IgD-negative memory B cell (primary cell): ENCODE measurements at regions not wholly inside any gene's neighbourhood (a gene's known extent, or its start where the extent isn't known, plus 50 kb on each side); places are given as distances from the start of the nearest gene placed in this dataset.
A peak's percentile ranks its signal among the peaks of the same experiment; 100 is the strongest.

Experiments used
- H3K27ac Mint-ChIP-seq, 3 donors: one replicate each; pipeline ENCODE4 v1.8.0; 2020 to 2022; ENCODE audit warnings: mild to moderate bottlenecking in 3 of 3, mixed read lengths in 3 of 3, moderate library complexity in 1 of 3
- H3K27me3 Mint-ChIP-seq: one replicate; pipeline ENCODE4 v1.8.0; 2021; ENCODE audit warnings: mixed read lengths
- H3K36me3 Mint-ChIP-seq: one replicate; pipeline ENCODE4 v1.8.0; 2020; ENCODE audit warnings: mild to moderate bottlenecking, mixed read lengths
- H3K4me1 Mint-ChIP-seq, 3 donors: one replicate each; pipeline ENCODE4 v1.8.0; 2020 to 2022; ENCODE audit warnings: mixed read lengths in 3 of 3, mild to moderate bottlenecking in 1 of 3
- H3K4me3 Mint-ChIP-seq, 4 donors: one replicate each; pipeline ENCODE4 v1.8.0; 2020 to 2022; ENCODE audit warnings: mild to moderate bottlenecking in 4 of 4, mixed read lengths in 4 of 4, moderate library complexity in 3 of 4
- H3K9me3 Mint-ChIP-seq, 3 donors: one replicate each; pipeline ENCODE4 v1.8.0; 2020 to 2021; ENCODE audit warnings: mixed read lengths in 3 of 3, mild to moderate bottlenecking in 1 of 3

DNA sequence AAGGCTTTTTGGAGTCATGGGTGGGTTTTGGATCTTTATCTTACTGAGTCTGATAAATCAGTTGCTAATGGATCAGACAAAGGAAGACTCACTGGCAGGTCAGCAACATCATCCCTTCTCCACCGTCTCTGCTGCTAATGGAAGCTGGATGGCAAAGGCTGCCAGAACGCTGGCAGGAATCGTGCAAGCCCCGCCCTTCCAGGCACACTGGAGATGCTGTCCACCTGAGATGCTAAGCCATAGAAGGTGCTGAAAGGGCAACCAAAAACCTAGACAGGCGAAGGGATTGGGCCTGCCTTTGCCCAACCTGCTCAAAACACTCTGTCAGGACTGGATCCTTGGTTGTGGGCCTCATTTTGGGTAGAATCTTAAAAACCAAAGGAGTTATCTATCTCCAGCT lies 139.5 kb upstream of the FSTL4 start:
- H3K27ac Mint-ChIP-seq, result no peak overlapping the region
- H3K4me3 Mint-ChIP-seq, result no peak overlapping the region
- peaks cover 0 to 2% (median 0%) of the 10 kb centered on the region in 3 donors for H3K4me1 Mint-ChIP-seq
- peaks cover 15% of the 10 kb centered on the region for H3K27me3 Mint-ChIP-seq
- H3K36me3 Mint-ChIP-seq, result peaks cover 9% of the 10 kb centered on the region
- no peaks in the 10 kb centered on the region for H3K9me3 Mint-ChIP-seq

DNA sequence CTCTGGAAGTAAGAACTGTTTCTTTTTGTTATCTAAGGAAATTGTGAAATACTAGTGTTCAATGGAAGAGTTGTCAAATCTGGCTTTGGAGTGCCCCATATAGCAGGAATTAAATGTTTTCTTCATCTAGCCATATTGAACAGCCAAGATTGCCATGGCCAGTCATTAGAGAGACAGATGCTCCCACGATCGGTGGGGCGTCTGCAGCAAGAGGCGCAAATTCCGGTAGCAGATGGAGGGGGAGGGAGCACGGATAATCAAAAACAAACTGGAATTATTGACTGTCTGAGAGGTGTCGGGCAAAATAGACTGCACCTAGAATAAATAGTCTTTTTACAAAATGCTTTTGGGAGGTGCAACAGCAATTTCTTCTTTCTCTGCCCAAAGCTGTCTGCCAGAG lies 139.1 kb upstream of the FSTL4 start:
- Mint-ChIP-seq H3K36me3 (peaks cover 9% of the 10 kb centered on the region), H3K27me3 (peaks cover 15% of the 10 kb centered on the region)

GRCh38 chr5:133750856-133751255 lies 138.5 kb upstream of the FSTL4 start:
- Mint-ChIP-seq H3K36me3 (peaks cover 7% of the 10 kb centered on the region), H3K4me3 (no peak overlapping the region), H3K27me3 (peaks cover 12% of the 10 kb centered on the region)

More for the DNA sequence above, 139.1 kb upstream of the FSTL4 start:
- H3K27ac Mint-ChIP-seq, result no peak overlapping the region
- H3K4me3 Mint-ChIP-seq, result no peak overlapping the region
- peaks cover 0 to 2% (median 0%) of the 10 kb centered on the region in 3 donors for H3K4me1 Mint-ChIP-seq
- no peaks in the 10 kb centered on the region for H3K9me3 Mint-ChIP-seq

DNA sequence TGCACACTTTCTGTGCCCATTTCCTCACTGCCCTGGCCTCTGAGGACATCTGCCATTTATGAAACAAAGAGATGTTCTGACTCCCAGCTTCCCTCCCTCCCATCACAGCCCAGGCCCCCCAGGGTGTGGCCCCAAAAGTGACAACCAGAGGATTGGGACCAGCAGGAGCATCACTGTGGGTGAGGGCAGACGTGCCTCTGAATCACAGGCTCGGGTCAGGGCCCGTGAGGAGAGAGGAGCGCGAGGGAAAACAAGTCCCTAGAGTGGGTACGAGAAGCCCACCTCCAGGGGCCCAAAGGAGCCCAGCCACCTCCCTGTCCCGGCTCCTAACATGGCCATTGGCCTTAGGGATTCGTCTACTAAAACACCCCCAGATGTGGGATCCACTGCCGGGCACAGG lies 138.0 kb upstream of the FSTL4 start:
- H3K9me3 Mint-ChIP-seq, result no peaks in the 10 kb centered on the region
- H3K4me1 Mint-ChIP-seq, result peaks cover 0 to 2% (median 0%) of the 10 kb centered on the region in 3 donors
- no peak overlapping the region for H3K4me3 Mint-ChIP-seq
- peaks cover 5% of the 10 kb centered on the region for H3K36me3 Mint-ChIP-seq
- H3K27ac Mint-ChIP-seq, result peak overlapping the region in 1 of 3 donors; percentile 75
- peaks cover 9% of the 10 kb centered on the region for H3K27me3 Mint-ChIP-seq

More at GRCh38 chr5:133750856-133751255, 138.5 kb upstream of the FSTL4 start:
- no peaks in the 10 kb centered on the region for H3K9me3 Mint-ChIP-seq
- H3K4me1 Mint-ChIP-seq, result peaks cover 0 to 2% (median 0%) of the 10 kb centered on the region in 3 donors
- peak overlapping the region in 1 of 3 donors; percentile 75 for H3K27ac Mint-ChIP-seq

DNA sequence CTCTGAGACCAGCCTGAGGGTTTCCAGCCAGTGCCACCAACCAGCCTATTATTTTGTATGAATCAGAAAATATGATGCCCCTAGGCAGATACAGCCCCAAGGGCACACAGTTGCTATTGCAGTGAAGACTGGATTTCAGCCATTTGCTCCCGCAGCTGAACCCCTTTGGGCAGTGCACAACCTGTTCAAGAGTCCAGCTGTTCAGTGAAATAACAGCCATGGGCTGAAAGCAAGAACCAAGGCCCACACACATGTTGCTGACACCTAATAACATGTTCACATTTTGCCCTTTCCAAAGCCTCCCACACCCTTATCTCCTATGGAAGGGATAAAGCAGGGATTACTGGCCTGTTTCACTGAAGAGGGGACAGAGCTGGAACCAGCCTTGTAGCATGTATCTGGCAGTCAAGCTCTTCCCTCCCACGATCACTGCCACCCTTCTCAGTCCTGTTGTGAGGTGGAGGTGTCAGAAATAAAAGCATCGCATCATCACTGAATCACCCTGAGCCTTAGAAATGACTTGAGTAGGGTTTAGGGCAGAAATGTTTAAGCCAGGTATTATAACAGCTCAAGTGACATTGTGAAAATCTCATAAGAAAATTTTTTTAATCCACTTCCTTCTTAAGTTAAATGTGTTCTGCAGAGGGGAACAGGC lies 137.1 kb upstream of the FSTL4 start:
- no peak overlapping the region for H3K4me3 Mint-ChIP-seq
- no peaks in the 10 kb centered on the region for H3K9me3 Mint-ChIP-seq
- peaks cover 4% of the 10 kb centered on the region for H3K36me3 Mint-ChIP-seq
- H3K27ac Mint-ChIP-seq, result no peak overlapping the region
- H3K4me1 Mint-ChIP-seq, result no peaks in the 10 kb centered on the region
- peaks cover 6% of the 10 kb centered on the region for H3K27me3 Mint-ChIP-seq

DNA sequence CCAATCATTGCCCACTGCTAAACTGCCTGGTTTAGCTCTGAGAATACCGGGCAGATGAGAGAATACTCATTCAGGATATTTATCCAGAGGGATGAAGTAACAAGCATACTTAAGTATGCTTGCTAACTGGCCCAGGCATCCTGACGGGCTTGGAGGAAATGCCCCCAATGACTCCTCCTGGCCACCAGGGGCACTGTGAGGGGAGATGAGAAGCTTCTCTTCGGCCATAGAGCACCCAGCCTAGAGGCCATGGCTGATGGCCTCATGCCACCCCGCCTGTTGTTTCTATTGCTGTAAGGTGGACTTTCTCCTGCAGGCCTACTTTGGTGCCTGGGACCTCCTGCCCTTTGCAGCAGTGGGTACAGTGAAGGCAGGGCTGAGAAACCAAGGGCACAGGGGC lies 134.5 kb upstream of the FSTL4 start:
- peaks cover 0 to 5% (median 0%) of the 10 kb centered on the region in 3 donors for H3K4me1 Mint-ChIP-seq
- no peak overlapping the region for H3K27ac Mint-ChIP-seq
- no peak overlapping the region for H3K4me3 Mint-ChIP-seq
- peaks cover 6% of the 10 kb centered on the region for H3K36me3 Mint-ChIP-seq
- no peaks in the 10 kb centered on the region for H3K9me3 Mint-ChIP-seq
- H3K27me3 Mint-ChIP-seq, result peaks cover 15% of the 10 kb centered on the region

GRCh38 chr5:133744960-133745308 lies 132.6 kb upstream of the FSTL4 start:
- no peaks in the 10 kb centered on the region for H3K9me3 Mint-ChIP-seq
- H3K36me3 Mint-ChIP-seq, result peaks cover 3% of the 10 kb centered on the region
- H3K4me3 Mint-ChIP-seq, result no peak overlapping the region
- H3K27me3 Mint-ChIP-seq, result peaks cover 15% of the 10 kb centered on the region
- peaks cover 0 to 5% (median 3%) of the 10 kb centered on the region in 3 donors for H3K4me1 Mint-ChIP-seq
- no peak overlapping the region for H3K27ac Mint-ChIP-seq

- peaks cover 0 to 5% (median 3%) of the 10 kb centered on the region in 3 donors for H3K4me1 Mint-ChIP-seq
- H3K27ac Mint-ChIP-seq, result peak overlapping the region in 2 of 3 donors; percentile 38 to 60
- H3K36me3 Mint-ChIP-seq, result peaks cover 3% of the 10 kb centered on the region
- H3K4me3 Mint-ChIP-seq, result no peak overlapping the region
- H3K9me3 Mint-ChIP-seq, result no peaks in the 10 kb centered on the region
- H3K27me3 Mint-ChIP-seq, result peaks cover 13% of the 10 kb centered on the region
Measured at GRCh38 chr5:133744051-133744959, 132.0 kb upstream of the FSTL4 start.

DNA sequence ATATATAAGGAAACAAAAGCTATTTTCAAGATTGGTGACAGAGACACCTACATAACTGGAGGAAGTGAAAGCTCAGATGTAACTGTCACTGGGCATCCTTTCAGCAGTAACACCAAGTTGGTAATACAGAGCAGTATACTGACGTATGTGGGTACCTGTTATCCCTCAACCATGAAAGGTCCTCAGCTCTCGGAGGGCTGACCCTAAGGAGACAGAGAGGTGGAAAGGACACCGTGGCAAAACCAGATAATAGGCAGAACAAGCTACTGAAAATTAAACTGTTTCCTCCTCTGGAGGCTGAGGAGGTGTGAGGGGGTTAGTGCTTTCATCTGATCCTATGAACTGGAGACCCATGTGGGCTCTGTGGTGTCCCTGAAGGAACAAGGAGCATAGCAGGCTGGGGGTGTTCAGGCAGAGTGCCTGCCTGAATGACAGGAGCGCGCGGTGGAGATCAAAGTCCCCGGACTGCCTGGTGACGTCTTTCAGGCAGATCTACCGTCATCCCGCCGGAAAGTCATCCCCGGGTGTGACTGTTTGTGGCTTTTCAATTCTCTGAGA lies 130.2 kb upstream of the FSTL4 start:
- H3K9me3 Mint-ChIP-seq, result no peaks in the 10 kb centered on the region
- peaks cover 4% of the 10 kb centered on the region for H3K36me3 Mint-ChIP-seq
- peak overlapping the region in 3 of 4 donors; percentile 4 to 88 (median 23) for H3K4me3 Mint-ChIP-seq
- H3K27ac Mint-ChIP-seq, result peak overlapping the region in 1 of 3 donors; percentile 71
- H3K27me3 Mint-ChIP-seq, result peaks cover 10% of the 10 kb centered on the region
- peaks cover 0 to 5% (median 3%) of the 10 kb centered on the region in 3 donors for H3K4me1 Mint-ChIP-seq

GRCh38 chr5:133741818-133742355 lies 129.5 kb upstream of the FSTL4 start:
- H3K4me3 Mint-ChIP-seq, result no peak overlapping the region
- H3K9me3 Mint-ChIP-seq, result no peaks in the 10 kb centered on the region
- H3K36me3 Mint-ChIP-seq, result peaks cover 4% of the 10 kb centered on the region
- H3K27ac Mint-ChIP-seq, result no peak overlapping the region
- peaks cover 10% of the 10 kb centered on the region for H3K27me3 Mint-ChIP-seq
- peaks cover 0 to 5% (median 3%) of the 10 kb centered on the region in 3 donors for H3K4me1 Mint-ChIP-seq

DNA sequence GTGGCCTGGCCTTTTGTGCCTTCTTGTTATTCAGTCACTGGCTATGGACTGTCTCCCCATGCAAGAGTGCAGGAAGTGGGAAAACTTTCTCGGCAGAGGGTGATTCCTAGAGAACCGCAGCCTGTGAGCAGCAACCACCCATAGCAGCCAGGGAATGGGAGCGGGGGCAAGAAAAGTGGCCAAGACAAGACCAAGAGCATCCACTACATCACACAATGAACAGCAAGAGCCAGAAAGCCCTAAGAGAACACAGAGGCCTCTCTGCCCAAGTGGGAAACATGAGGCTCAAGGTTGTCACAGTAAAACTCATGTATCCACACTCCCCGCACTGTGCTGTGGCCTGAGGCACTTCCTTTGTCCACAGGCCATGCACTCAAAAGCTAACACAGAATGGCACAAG lies 129.1 kb upstream of the FSTL4 start:
- no peaks in the 10 kb centered on the region for H3K9me3 Mint-ChIP-seq
- H3K27ac Mint-ChIP-seq, result no peak overlapping the region
- peaks cover 4% of the 10 kb centered on the region for H3K36me3 Mint-ChIP-seq
- H3K27me3 Mint-ChIP-seq, result peaks cover 10% of the 10 kb centered on the region
- peaks cover 0 to 5% (median 3%) of the 10 kb centered on the region in 3 donors for H3K4me1 Mint-ChIP-seq
- peak overlapping the region in 1 of 4 donors; percentile 34 for H3K4me3 Mint-ChIP-seq

DNA sequence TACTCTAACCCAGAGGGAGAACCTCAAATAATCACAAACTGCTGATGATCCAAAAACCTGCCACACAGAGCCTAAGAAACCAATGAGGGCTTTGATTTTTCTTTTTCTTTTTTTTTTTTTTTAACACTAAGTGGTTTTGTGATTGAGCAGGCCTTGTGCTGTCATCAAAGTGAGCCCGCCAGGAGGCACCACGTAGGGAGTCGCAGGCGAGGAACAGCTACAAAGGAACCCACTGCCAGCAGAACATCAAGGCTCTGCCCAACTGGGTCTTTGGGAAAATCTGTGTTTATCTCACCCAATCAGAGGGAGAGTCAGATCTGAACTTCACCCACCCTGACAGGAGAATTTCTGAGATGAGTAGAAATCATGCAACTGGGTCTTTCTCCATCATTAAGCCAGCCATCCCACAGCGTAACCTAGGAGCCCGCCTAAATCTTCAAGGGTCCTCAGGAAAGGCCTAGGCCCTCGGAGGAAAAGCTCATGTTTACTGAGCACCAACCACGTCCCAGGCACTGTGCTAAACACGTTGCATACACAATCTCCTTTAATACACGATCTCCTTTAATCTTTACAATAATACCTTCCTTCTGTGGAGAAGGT lies 126.9 kb upstream of the FSTL4 start:
- no peak overlapping the region for H3K4me3 Mint-ChIP-seq
- H3K36me3 Mint-ChIP-seq, result peaks cover 4% of the 10 kb centered on the region
- peaks cover 0 to 5% (median 3%) of the 10 kb centered on the region in 3 donors for H3K4me1 Mint-ChIP-seq
- peaks cover 10% of the 10 kb centered on the region for H3K27me3 Mint-ChIP-seq
- no peaks in the 10 kb centered on the region for H3K9me3 Mint-ChIP-seq
- no peak overlapping the region for H3K27ac Mint-ChIP-seq

- no peaks in the 10 kb centered on the region for H3K9me3 Mint-ChIP-seq
- H3K36me3 Mint-ChIP-seq, result peaks cover 2% of the 10 kb centered on the region
- H3K27me3 Mint-ChIP-seq, result peaks cover 4% of the 10 kb centered on the region
- peaks cover 0 to 5% (median 3%) of the 10 kb centered on the region in 3 donors for H3K4me1 Mint-ChIP-seq
- H3K27ac Mint-ChIP-seq, result peak overlapping the region in 1 of 3 donors; percentile 17
- no peak overlapping the region for H3K4me3 Mint-ChIP-seq
Measured at GRCh38 chr5:133738271-133738670, 125.9 kb upstream of the FSTL4 start.

DNA sequence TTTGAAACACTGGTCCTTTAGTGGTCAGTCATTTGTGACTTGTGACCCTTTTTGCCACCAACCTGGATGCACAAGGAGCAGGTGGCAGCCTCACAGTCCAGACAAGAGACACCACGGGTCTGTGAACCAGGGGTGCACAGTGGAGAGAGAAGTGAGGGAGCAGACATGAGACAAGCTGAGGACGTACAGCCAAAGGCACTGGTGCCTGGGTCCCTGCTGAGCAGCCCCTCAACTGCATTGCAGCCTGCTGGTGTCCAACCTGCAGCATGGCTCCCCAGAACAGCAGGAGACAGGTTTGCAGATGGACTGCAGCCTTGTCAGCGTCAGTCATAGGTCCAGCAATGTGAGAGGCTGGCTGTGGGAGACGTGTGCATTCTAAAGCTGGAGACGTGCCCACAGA lies 124.2 kb upstream of the FSTL4 start:
- Mint-ChIP-seq H3K36me3 (peaks cover 2% of the 10 kb centered on the region), H3K9me3 (no peaks in the 10 kb centered on the region), H3K4me3 (no peak overlapping the region), H3K27me3 (peaks cover 1% of the 10 kb centered on the region), H3K27ac (no peak overlapping the region), H3K4me1 (peaks cover 0 to 3% (median 0%) of the 10 kb centered on the region in 3 donors)
